Uterus (tissue), 3 donors: ENCODE measurements at regions not wholly inside any gene's neighbourhood (a gene's known extent, or its start where the extent isn't known, plus 50 kb on each side); places are given as distances from the start of the nearest gene placed in this dataset.
"Not testable (repeated sequence)": the region's sequence is repeated elsewhere in the genome, so short reads cannot be mapped to it uniquely, and the experiment has no call there.

Experiments
- DNase-seq, 2 donors: peaks; one replicate each; pipeline ENCODE4 v3.0.0-alpha.2; 2019 to 2020
- H3K27ac ChIP-seq, 2 donors: fragments of 200-600 bp; sonication (generic); 1 replicate in 1 of 2; 2 replicates in 1 of 2; pipeline ENCODE4 v1.5.1; 2016 to 2018
- H3K27me3 ChIP-seq, 2 donors: fragments of 200-600 bp; sonication (generic); one replicate each; pipeline ENCODE4 v1.5.1; 2018 to 2019; ENCODE audit warnings: control low read depth in 1 of 2
- H3K36me3 ChIP-seq, 2 donors: fragments of 200-600 bp; sonication (generic); one replicate each; pipeline ENCODE4 v1.5.1; 2019; ENCODE audit warnings: control low read depth in 1 of 2
- H3K4me1 ChIP-seq, 2 donors: fragments of 200-600 bp; sonication (generic); one replicate each; pipeline ENCODE4 v1.5.1; 2018 to 2019; ENCODE audit warnings: control low read depth in 1 of 2
- H3K4me3 ChIP-seq, 2 donors: fragments of 200-600 bp; sonication (generic); 1 replicate in 1 of 2; 2 replicates in 1 of 2; pipeline ENCODE4 v1.5.1; 2018 to 2019; ENCODE audit warnings: mild to moderate bottlenecking in 1 of 2
- H3K9me3 ChIP-seq, 2 donors: fragments of 200-600 bp; sonication (generic); one replicate each; pipeline ENCODE4 v1.5.1; 2019; ENCODE audit warnings: control low read depth in 1 of 2
- CTCF ChIP-seq, 4 experiments: fragments of 200-600 bp in 2 of 4; fragments of 450-650 bp in 2 of 4; sonication (generic) in 2 of 4; IDR thresholded peaks; one replicate each; pipeline ENCODE4 v1.5.1; 2016 to 2019; ENCODE audit warnings: antibody characterized with exemption in 4 of 4, mild to moderate bottlenecking in 2 of 4, moderate library complexity in 1 of 4
- POLR2A ChIP-seq, 2 donors: fragments of 450-650 bp; IDR thresholded peaks; one replicate each; pipeline ENCODE4 v1.6.1; 2016; ENCODE audit warnings: antibody characterized with exemption in 2 of 2, mild to moderate bottlenecking in 1 of 2, moderate library complexity in 1 of 2
- intact Hi-C: fragments of 100-400 bp; cut with DNase I; formaldehyde crosslinking; loops from one replicate; pipeline ENCODE4 v1.15.1; 2023; ENCODE audit warnings: low total_unique reads
- donor health status: DM: yes; HTN: yes; CAD: no.

DNA sequence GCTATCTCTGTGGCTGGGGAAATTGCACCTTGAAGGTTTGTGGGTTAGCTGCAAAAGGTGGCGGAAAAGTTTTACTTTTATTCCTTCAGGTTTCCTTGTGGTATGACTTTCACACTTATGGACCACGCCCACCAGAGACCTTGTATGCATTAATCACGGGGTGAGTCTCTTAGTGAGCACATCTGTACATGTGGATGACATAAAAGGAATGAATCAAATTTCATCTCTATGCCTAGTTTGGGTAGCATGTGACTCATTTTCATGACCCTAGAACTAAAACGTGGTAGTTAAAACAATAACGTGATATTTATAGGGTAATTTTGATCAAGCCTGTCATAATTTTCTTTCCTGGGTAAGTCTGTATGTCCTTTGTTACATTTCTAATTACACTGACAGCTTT is 141.7 kb downstream of the PDCD6IP start:
- Histone ChIP-seq H3K27ac (no peak overlapping the region), H3K4me1 (no peaks in the 10 kb centered on the region), H3K27me3 (no peaks in the 10 kb centered on the region), H3K4me3 (no peak overlapping the region), H3K9me3 (no peaks in the 10 kb centered on the region), H3K36me3 (no peaks in the 10 kb centered on the region)
- intact Hi-C loops, result no loop called here
- no peak for TF ChIP-seq CTCF (IDR thresholded peaks at IDR 0.05)
- no peak for TF ChIP-seq POLR2A (IDR thresholded peaks at IDR 0.05)
- DNase-seq, result no peak

DNA sequence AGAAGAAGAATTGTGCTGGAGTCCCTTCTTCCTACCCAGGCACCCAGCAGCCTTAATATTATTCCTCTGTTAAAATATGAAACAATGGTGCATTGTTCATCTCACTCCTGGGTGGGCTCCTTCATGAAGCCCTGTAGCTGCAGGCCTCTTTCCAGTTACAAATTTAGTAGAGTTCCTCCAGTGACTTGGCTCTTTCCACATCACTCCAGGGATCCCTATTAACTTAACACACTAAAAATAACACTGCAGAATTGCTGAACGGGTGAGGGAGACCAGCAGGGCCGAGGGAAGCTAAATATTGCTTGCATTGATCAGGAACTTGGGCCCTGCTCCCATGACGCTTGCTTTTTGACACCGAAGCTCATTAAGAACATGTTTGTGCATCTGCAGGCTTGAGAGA is 142.3 kb downstream of the PDCD6IP start:
- no peak for TF ChIP-seq POLR2A (IDR thresholded peaks at IDR 0.05)
- TF ChIP-seq CTCF (IDR thresholded peaks at IDR 0.05), result no peak
- Histone ChIP-seq H3K27ac (no peak overlapping the region), H3K4me1 (no peaks in the 10 kb centered on the region), H3K27me3 (no peaks in the 10 kb centered on the region), H3K36me3 (no peaks in the 10 kb centered on the region), H3K9me3 (no peaks in the 10 kb centered on the region), H3K4me3 (no peak overlapping the region)
- no peak for DNase-seq
- intact Hi-C loops, result no loop called here

DNA sequence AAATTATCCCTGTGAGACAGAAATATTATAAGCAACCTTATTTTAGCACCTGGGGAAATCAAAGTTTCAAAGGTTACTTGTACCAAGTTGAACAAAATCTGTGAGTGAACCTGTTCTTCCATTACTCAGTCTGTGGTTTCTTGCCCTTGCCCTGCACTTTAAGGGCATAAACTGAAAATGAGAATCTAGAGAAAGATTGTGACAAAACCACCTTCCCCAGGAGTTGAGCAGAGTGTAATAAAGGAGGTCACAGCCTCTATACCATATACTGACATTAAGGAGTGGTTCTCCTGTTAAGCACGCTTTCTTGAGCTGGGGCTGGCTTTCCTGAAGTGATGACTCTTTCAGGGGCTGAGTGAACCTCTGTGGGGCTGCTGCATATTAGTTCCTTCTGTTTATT is 143.4 kb downstream of the PDCD6IP start:
- H3K27me3 ChIP-seq, result no peaks in the 10 kb centered on the region
- intact Hi-C loops, result no loop called here
- H3K4me1 ChIP-seq, result no peaks in the 10 kb centered on the region
- no peak overlapping the region for H3K27ac ChIP-seq
- no peak for DNase-seq
- no peak overlapping the region for H3K4me3 ChIP-seq
- no peak for TF ChIP-seq POLR2A (IDR thresholded peaks at IDR 0.05)
- no peak for TF ChIP-seq CTCF (IDR thresholded peaks at IDR 0.05)
- H3K9me3 ChIP-seq, result no peaks in the 10 kb centered on the region
- H3K36me3 ChIP-seq, result no peaks in the 10 kb centered on the region

DNA sequence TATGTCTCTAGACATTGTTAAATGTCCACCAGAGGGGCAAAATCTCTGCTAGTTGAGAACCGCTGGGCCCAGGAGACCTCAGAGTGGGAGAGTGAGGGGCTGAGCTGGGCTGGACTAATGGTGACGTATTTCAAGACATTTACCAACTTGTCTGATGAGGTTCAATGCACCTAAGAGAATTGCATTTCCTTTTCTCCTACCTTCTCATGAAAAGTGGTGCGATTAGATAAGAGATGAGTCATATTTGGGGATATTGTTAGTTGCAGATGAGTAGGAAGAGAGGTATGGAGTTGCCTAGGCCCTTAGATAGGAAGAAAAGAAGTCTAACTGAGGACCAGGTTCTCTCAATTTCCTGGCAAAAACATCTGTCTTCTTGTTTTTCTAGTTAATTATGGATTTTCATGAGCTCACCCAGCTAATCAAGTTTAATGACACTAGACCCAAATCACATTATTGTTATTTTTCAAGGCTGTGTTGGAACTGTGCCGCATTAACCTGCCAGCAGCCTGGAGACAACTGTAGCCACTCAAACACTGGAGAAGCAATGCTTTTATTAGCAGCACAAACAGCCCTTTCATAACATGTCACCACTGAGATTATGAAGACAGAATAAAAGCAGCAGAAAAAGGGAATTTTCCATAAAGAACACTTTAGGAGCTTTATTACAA is 144.2 kb downstream of the PDCD6IP start:
- no peak for DNase-seq
- no peak for TF ChIP-seq POLR2A (IDR thresholded peaks at IDR 0.05)
- intact Hi-C loops, result no loop called here
- Histone ChIP-seq H3K36me3 (no peaks in the 10 kb centered on the region), H3K9me3 (no peaks in the 10 kb centered on the region), H3K27ac (no peak overlapping the region), H3K4me3 (no peak overlapping the region), H3K4me1 (no peaks in the 10 kb centered on the region), H3K27me3 (no peaks in the 10 kb centered on the region)

DNA sequence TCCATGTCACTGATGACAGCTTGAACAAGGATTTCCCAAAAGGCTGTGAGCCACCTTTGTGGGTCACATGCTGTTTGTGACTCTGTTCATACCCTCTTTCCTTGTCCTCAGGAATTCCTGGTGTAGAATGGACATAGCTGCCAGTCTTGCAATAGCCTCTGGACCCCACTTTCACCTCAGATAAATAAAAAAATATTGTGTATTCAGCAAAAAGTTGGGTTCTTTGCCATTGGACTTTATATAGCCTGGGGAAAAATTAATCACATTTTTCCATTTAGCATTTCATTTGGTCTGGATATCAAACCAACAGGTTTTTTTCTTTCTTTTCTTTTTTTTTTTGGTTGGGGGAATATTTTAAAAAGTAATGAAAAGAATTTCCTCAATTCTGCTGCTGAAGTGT is 144.8 kb downstream of the PDCD6IP start:
- H3K4me3 ChIP-seq, result no peak overlapping the region
- TF ChIP-seq POLR2A (IDR thresholded peaks at IDR 0.05), result no peak
- TF ChIP-seq CTCF (IDR thresholded peaks at IDR 0.05), result no peak
- no peaks in the 10 kb centered on the region for H3K27me3 ChIP-seq
- H3K4me1 ChIP-seq, result no peaks in the 10 kb centered on the region
- H3K27ac ChIP-seq, result no peak overlapping the region
- H3K36me3 ChIP-seq, result no peaks in the 10 kb centered on the region
- intact Hi-C loops, result no loop called here
- DNase-seq, result no peak
- H3K9me3 ChIP-seq, result no peaks in the 10 kb centered on the region

DNA sequence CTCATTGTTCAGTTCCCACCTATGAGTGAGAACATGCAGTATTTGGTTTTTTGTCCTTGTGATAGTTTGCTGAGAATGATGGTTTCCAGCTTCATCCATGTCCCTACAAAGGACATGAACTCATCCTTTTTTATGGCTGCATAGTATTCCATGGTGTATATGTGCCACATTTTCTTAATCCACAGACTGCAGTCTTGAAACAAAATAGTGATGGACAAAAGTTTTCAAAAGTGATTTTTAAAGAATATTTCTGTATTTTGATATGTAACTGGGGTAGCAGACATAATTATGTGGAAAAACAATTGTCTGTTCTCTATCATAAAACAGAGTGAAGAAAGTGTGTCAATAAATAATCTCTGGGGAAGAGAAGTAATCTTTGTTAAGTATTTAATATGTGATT is 148.2 kb downstream of the PDCD6IP start:
- intact Hi-C loops, DNase-seq, H3K36me3 ChIP-seq, H3K4me1 ChIP-seq, H3K9me3 ChIP-seq, H3K27ac ChIP-seq, H3K4me3 ChIP-seq, H3K27me3 ChIP-seq: not testable (repeated sequence)
